GM13976 (cell line): ENCODE measurements at regions not wholly inside any gene's neighbourhood (a gene's known extent, or its start where the extent isn't known, plus 50 kb on each side); places are given as distances from the start of the nearest gene placed in this dataset.

Experiments used
- DNase-seq: peaks from one replicate; pipeline ENCODE4 v3.0.0; 2012; ENCODE audit warnings: low spot score
- CTCF ChIP-seq: IDR thresholded peaks from 2 replicates; pipeline ENCODE4 v1.5.1; 2012; ENCODE audit warnings: borderline replicate concordance, mild to moderate bottlenecking; ENCODE audit not compliant: insufficient read depth; ENCODE audit errors: extremely low read depth, missing control alignments, control extremely low read depth
- in situ Hi-C: fragments of 300-500 bp; cut with MboI; formaldehyde crosslinking; loops from one replicate; pipeline ENCODE4 v1.12.0; 2022; ENCODE audit warnings: low sequenced_read_pairs, mixed read lengths, inconsistent platforms; ENCODE audit not compliant: unreplicated experiment

GRCh38 chr14:101193845-101194372 is 290.4 kb upstream of the RTL1 start:
- no peak for DNase-seq
- TF ChIP-seq CTCF: no peak
- in situ Hi-C loops: no loop called here

- in situ Hi-C loops: no loop called here
- DNase-seq: no peak
- TF ChIP-seq CTCF: no peak
Measured at GRCh38 chr14:101194373-101195308, 291.1 kb upstream of the RTL1 start.

GRCh38 chr14:101195309-101195901 is 291.9 kb upstream of the RTL1 start:
- in situ Hi-C loops: no loop called here
- TF ChIP-seq CTCF: no peak
- DNase-seq: no peak

GRCh38 chr14:101196051-101196712 is 292.7 kb upstream of the RTL1 start:
- TF ChIP-seq CTCF: no peak
- in situ Hi-C loops: no loop called here
- no peak for DNase-seq

- no peak for DNase-seq
- in situ Hi-C loops: no loop called here
- TF ChIP-seq CTCF: no peak
Measured at GRCh38 chr14:101196795-101197590, 293.5 kb upstream of the RTL1 start.
